ENCODE measurements at regions not wholly inside any gene's neighbourhood (a gene's known extent, or its start where the extent isn't known, plus 50 kb on each side); places are given as distances from the start of the nearest gene placed in this dataset.

GRCh38 chr18:64392202-64392601 is 243.3 kb upstream of the LINC00305 start:
- H3K27ac ChIP-seq = no peak overlapping the region
- in situ Hi-C loops (cut with MboI) = no loop called here
- no peaks in the 10 kb centered on the region for H3K4me1 ChIP-seq (ENCODE audit: insufficient read depth)
- H3K36me3 ChIP-seq (ENCODE audit: low read depth) = no peaks in the 10 kb centered on the region
- DNase-seq = no peak
- H3K27me3 ChIP-seq (replicated peaks; ENCODE audit: insufficient read depth) = no peaks in the 10 kb centered on the region
- no peaks in the 10 kb centered on the region for H3K79me2 ChIP-seq (ENCODE audit: insufficient read depth)
- H3K9me3 ChIP-seq (ENCODE audit: low read depth) = no peaks in the 10 kb centered on the region
- H4K20me1 ChIP-seq (ENCODE audit: insufficient read depth) = no peaks in the 10 kb centered on the region
- WGBS, 2 experiments (ENCODE audit: low coverage in 1 of 2, low lambda C conversion rate in 2 of 2, missing lambda C conversion rate in 2 of 2) = 0 to 4% methylated on average over 1 of the region's 1 CpG
- no peak overlapping the region for H3K4me3 ChIP-seq
- no peaks in the 10 kb centered on the region for H3F3A ChIP-seq (ENCODE audit: insufficient read depth)
- TF ChIP-seq EZH2phosphoT487 (IDR thresholded peaks at IDR 0.05; ENCODE audit: insufficient read depth, low read depth) (no peak), EZH2 (IDR thresholded peaks at IDR 0.05; ENCODE audit: insufficient read depth, poor library complexity, severe bottlenecking) (no peak)
- no peak overlapping the region for H3K9ac ChIP-seq
- no peak overlapping the region for H3K4me2 ChIP-seq (ENCODE audit: unreplicated experiment)
- H3K9me2 ChIP-seq (ENCODE audit: insufficient read depth) = no peaks in the 10 kb centered on the region
- H2AFZ ChIP-seq = no peak overlapping the region

DNA sequence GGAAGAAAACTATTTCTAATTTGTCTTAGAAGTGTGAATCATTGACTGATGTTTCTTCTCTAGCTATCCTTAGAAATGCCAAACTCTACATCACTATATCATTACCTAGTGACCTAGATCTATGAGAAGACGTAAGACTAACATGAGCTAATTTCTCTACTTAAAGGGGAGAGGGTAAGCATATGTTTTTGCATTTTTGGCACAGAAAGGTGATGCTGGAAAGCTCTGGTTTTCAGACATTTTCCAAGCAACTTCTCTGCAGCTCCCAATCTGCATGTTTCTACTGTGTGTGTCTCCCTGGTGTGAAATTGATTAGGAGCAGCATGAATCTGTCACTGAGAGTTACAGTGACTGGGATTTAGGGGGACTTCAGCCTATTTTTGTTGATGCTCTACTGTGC is 235.2 kb upstream of the LINC00305 start:
- Histone ChIP-seq H3K27ac (no peak overlapping the region), H3K4me3 (no peak overlapping the region), H3K79me2 (ENCODE audit: insufficient read depth) (no peaks in the 10 kb centered on the region), H3K9me2 (ENCODE audit: insufficient read depth) (no peaks in the 10 kb centered on the region), H3K27me3 (replicated peaks; ENCODE audit: insufficient read depth) (no peaks in the 10 kb centered on the region), H3K4me1 (ENCODE audit: insufficient read depth) (no peaks in the 10 kb centered on the region), H3K4me2 (ENCODE audit: unreplicated experiment) (no peak overlapping the region), H3F3A (ENCODE audit: insufficient read depth) (no peaks in the 10 kb centered on the region), H3K9me3 (ENCODE audit: low read depth) (no peaks in the 10 kb centered on the region), H2AFZ (no peak overlapping the region), H3K36me3 (ENCODE audit: low read depth) (no peaks in the 10 kb centered on the region), H4K20me1 (ENCODE audit: insufficient read depth) (no peaks in the 10 kb centered on the region), H3K9ac (no peak overlapping the region)
- 0 to 20% methylated on average over 1 of the region's 1 CpG for WGBS, 2 experiments (ENCODE audit: low coverage in 1 of 2, low lambda C conversion rate in 2 of 2, missing lambda C conversion rate in 2 of 2)
- TF ChIP-seq EZH2 (IDR thresholded peaks at IDR 0.05; ENCODE audit: insufficient read depth, poor library complexity, severe bottlenecking) = no peak
- in situ Hi-C loops (cut with MboI) = no loop called here
- DNase-seq = no peak

GRCh38 chr18:64380117-64380516 is 231.2 kb upstream of the LINC00305 start:
- Histone ChIP-seq H3K9me2 (ENCODE audit: insufficient read depth) (no peaks in the 10 kb centered on the region), H3K27ac (no peak overlapping the region), H3K9ac (no peak overlapping the region), H3K79me2 (ENCODE audit: insufficient read depth) (no peaks in the 10 kb centered on the region), H3K27me3 (replicated peaks; ENCODE audit: insufficient read depth) (no peaks in the 10 kb centered on the region), H3K4me2 (ENCODE audit: unreplicated experiment) (no peak overlapping the region), H3K9me3 (ENCODE audit: low read depth) (no peaks in the 10 kb centered on the region), H3K4me1 (ENCODE audit: insufficient read depth) (no peaks in the 10 kb centered on the region), H4K20me1 (ENCODE audit: insufficient read depth) (no peaks in the 10 kb centered on the region), H3F3A (ENCODE audit: insufficient read depth) (no peaks in the 10 kb centered on the region), H2AFZ (no peak overlapping the region), H3K4me3 (no peak overlapping the region), H3K36me3 (ENCODE audit: low read depth) (no peaks in the 10 kb centered on the region)
- 6 to 10% methylated on average over 1 of the region's 1 CpG for WGBS, 2 experiments (ENCODE audit: low coverage in 1 of 2, low lambda C conversion rate in 2 of 2, missing lambda C conversion rate in 2 of 2)
- no peak for DNase-seq
- in situ Hi-C loops (cut with MboI) = no loop called here
- no peak for TF ChIP-seq EZH2phosphoT487 (IDR thresholded peaks at IDR 0.05; ENCODE audit: insufficient read depth, low read depth)
- TF ChIP-seq EZH2 (IDR thresholded peaks at IDR 0.05; ENCODE audit: insufficient read depth, poor library complexity, severe bottlenecking) = no peak

- no peak for TF ChIP-seq EZH2phosphoT487 (IDR thresholded peaks at IDR 0.05; ENCODE audit: insufficient read depth, low read depth)
- no peak for TF ChIP-seq EZH2 (IDR thresholded peaks at IDR 0.05; ENCODE audit: insufficient read depth, poor library complexity, severe bottlenecking)
- H3K79me2 ChIP-seq (ENCODE audit: insufficient read depth) = no peaks in the 10 kb centered on the region
- no peaks in the 10 kb centered on the region for H4K20me1 ChIP-seq (ENCODE audit: insufficient read depth)
- no peak overlapping the region for H2AFZ ChIP-seq
- no peaks in the 10 kb centered on the region for H3K9me2 ChIP-seq (ENCODE audit: insufficient read depth)
- H3K9me3 ChIP-seq (ENCODE audit: low read depth) = no peaks in the 10 kb centered on the region
- no peak overlapping the region for H3K27ac ChIP-seq
- H3K36me3 ChIP-seq (ENCODE audit: low read depth) = no peaks in the 10 kb centered on the region
- H3K4me3 ChIP-seq = no peak overlapping the region
- WGBS, 2 experiments (ENCODE audit: low coverage in 1 of 2, low lambda C conversion rate in 2 of 2, missing lambda C conversion rate in 2 of 2) = 22 to 23% methylated on average over 1 of the region's 1 CpG
- H3K4me2 ChIP-seq (ENCODE audit: unreplicated experiment) = no peak overlapping the region
- no peak for DNase-seq
- H3K27me3 ChIP-seq (replicated peaks; ENCODE audit: insufficient read depth) = no peaks in the 10 kb centered on the region
- H3F3A ChIP-seq (ENCODE audit: insufficient read depth) = no peaks in the 10 kb centered on the region
- no peaks in the 10 kb centered on the region for H3K4me1 ChIP-seq (ENCODE audit: insufficient read depth)
- no peak overlapping the region for H3K9ac ChIP-seq
- in situ Hi-C loops (cut with MboI) = no loop called here
Measured at GRCh38 chr18:64379662-64380061, 230.8 kb upstream of the LINC00305 start.

GRCh38 chr18:64377446-64377845 is 228.6 kb upstream of the LINC00305 start:
- Histone ChIP-seq H3K27ac (no peak overlapping the region), H3K9me2 (ENCODE audit: insufficient read depth) (no peaks in the 10 kb centered on the region), H3F3A (ENCODE audit: insufficient read depth) (no peaks in the 10 kb centered on the region), H3K4me3 (no peak overlapping the region), H2AFZ (no peak overlapping the region), H3K27me3 (replicated peaks; ENCODE audit: insufficient read depth) (no peaks in the 10 kb centered on the region), H3K36me3 (ENCODE audit: low read depth) (no peaks in the 10 kb centered on the region), H3K4me1 (ENCODE audit: insufficient read depth) (no peaks in the 10 kb centered on the region), H3K9ac (no peak overlapping the region), H3K4me2 (ENCODE audit: unreplicated experiment) (no peak overlapping the region), H4K20me1 (ENCODE audit: insufficient read depth) (no peaks in the 10 kb centered on the region), H3K9me3 (ENCODE audit: low read depth) (no peaks in the 10 kb centered on the region), H3K79me2 (ENCODE audit: insufficient read depth) (no peaks in the 10 kb centered on the region)
- WGBS, 2 experiments (ENCODE audit: low coverage in 1 of 2, low lambda C conversion rate in 2 of 2, missing lambda C conversion rate in 2 of 2) = 2 to 3% methylated on average over 4 of the region's 4 CpGs
- DNase-seq = no peak
- TF ChIP-seq EZH2phosphoT487 (IDR thresholded peaks at IDR 0.05; ENCODE audit: insufficient read depth, low read depth) (no peak), EZH2 (IDR thresholded peaks at IDR 0.05; ENCODE audit: insufficient read depth, poor library complexity, severe bottlenecking) (no peak)
- in situ Hi-C loops (cut with MboI) = no loop called here

Data from GM23248 (cell line).